ENCODE measurements at regions not wholly inside any gene's neighbourhood (a gene's known extent, or its start where the extent isn't known, plus 50 kb on each side); places are given as distances from the start of the nearest gene placed in this dataset.

DNA sequence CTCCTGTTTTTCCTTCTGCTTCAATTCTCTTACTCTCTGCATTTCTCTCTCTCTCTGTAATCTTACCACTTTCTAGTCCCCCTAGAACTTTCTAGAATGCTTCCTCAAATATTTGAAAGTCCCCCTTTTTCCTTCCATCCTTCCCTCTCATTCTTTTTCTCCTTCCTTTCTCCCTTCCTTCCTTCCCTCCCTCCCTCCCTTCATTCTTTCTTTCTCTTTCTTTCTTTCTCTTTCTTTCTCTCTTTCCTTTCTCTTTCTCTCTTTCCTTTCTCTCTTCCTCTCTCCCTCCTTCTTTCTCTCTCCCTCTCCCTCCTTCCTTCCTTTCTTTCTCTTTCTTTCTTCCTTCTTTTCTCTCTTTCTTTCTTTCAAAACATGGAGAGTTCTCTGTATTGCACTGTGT lies 201.4 kb upstream of the IGF1 start:
- POLR2A ChIA-PET, result no interaction called here
- no peaks in the 10 kb centered on the region for H3K79me2 ChIP-seq (ENCODE audit: control insufficient read depth, insufficient read depth, low read length)
- no peak overlapping the region for H2AFZ ChIP-seq (ENCODE audit: low read depth, low read length)
- intact Hi-C loops (cut with micrococcal nuclease), result no loop called here
- CTCF ChIA-PET, result no interaction called here
- no peak overlapping the region for H3K4me2 ChIP-seq (ENCODE audit: insufficient read depth, low read length)
- BruUV-seq (replicated peaks), result no TSS peak
- H3K36me3 ChIP-seq (ENCODE audit: control insufficient read depth in 2 of 2, extremely low read depth in 1 of 2, insufficient read depth in 2 of 2, low read length in 2 of 2), result no peaks in the 10 kb centered on the region
- H3K9ac ChIP-seq (replicated peaks; ENCODE audit: extremely low read depth, insufficient read depth, low read length), result no peak overlapping the region
- no peaks in the 10 kb centered on the region for H3K9me1 ChIP-seq (replicated peaks; ENCODE audit: control insufficient read depth, extremely low read depth, insufficient read depth, low read length)
- no peak for TF ChIP-seq POLR2A (IDR thresholded peaks at IDR 0.05; ENCODE audit: low read depth, low read length)
- no peak for TF ChIP-seq GATA2 (IDR thresholded peaks at IDR 0.05; ENCODE audit: insufficient read depth, insufficient read length, low read depth, low read length)
- TF ChIP-seq, protein P1, sequence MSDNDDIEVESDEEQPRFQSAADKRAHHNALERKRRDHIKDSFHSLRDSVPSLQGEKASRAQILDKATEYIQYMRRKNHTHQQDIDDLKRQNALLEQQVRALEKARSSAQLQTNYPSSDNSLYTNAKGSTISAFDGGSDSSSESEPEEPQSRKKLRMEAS (IDR thresholded peaks at IDR 0.05; ENCODE audit: insufficient read depth, insufficient read length), result no peak
- no peak for TF ChIP-seq JUN (IDR thresholded peaks at IDR 0.05; ENCODE audit: borderline replicate concordance, insufficient read depth, insufficient read length, low read depth)
- no peak for TF ChIP-seq FOS (IDR thresholded peaks at IDR 0.05; ENCODE audit: borderline replicate concordance, insufficient read depth, low read length)
- TF ChIP-seq MYC (IDR thresholded peaks at IDR 0.05; ENCODE audit: low read depth, low read length), result no peak
- TF ChIP-seq, protein P2, sequence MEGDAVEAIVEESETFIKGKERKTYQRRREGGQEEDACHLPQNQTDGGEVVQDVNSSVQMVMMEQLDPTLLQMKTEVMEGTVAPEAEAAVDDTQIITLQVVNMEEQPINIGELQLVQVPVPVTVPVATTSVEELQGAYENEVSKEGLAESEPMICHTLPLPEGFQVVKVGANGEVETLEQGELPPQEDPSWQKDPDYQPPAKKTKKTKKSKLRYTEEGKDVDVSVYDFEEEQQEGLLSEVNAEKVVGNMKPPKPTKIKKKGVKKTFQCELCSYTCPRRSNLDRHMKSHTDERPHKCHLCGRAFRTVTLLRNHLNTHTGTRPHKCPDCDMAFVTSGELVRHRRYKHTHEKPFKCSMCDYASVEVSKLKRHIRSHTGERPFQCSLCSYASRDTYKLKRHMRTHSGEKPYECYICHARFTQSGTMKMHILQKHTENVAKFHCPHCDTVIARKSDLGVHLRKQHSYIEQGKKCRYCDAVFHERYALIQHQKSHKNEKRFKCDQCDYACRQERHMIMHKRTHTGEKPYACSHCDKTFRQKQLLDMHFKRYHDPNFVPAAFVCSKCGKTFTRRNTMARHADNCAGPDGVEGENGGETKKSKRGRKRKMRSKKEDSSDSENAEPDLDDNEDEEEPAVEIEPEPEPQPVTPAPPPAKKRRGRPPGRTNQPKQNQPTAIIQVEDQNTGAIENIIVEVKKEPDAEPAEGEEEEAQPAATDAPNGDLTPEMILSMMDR (IDR thresholded peaks at IDR 0.05; ENCODE audit: extremely low read depth in 1 of 2, insufficient read depth in 1 of 2, low read depth in 1 of 2, low read length in 2 of 2), result no peak
- TF ChIP-seq EZH2 (IDR thresholded peaks at IDR 0.05; ENCODE audit: borderline replicate concordance, low read depth, low read length, severe bottlenecking), result no peak
- TF ChIP-seq POLR2AphosphoS5 (IDR thresholded peaks at IDR 0.05; ENCODE audit: insufficient read depth, low read depth, low read length), result no peak
- DNase-seq (ENCODE audit: low read depth, low spot score), result no peak
- no peaks in the 10 kb centered on the region for H3K27me3 ChIP-seq (ENCODE audit: control insufficient read depth in 2 of 2, insufficient read depth in 2 of 2, low read length in 2 of 2)
- no peaks in the 10 kb centered on the region for H3K9me3 ChIP-seq (replicated peaks; ENCODE audit: control insufficient read depth, insufficient read depth, low read length)
- H3K27ac ChIP-seq (ENCODE audit: insufficient read depth, low read depth, low read length), result no peak overlapping the region
- no peak for FAIRE-seq
- no peaks in the 10 kb centered on the region for H4K20me1 ChIP-seq (replicated peaks; ENCODE audit: control insufficient read depth, extremely low read depth, insufficient read depth, low read length)
- H3K4me1 ChIP-seq (ENCODE audit: control insufficient read depth, extremely low read depth, insufficient read depth, low read length), result no peaks in the 10 kb centered on the region
- dilution Hi-C loops (cut with MboI; ENCODE audit: extremely low pct_ligation_motif_present, low sequenced_read_pairs), result no loop called here
- no peak overlapping the region for H3K4me3 ChIP-seq (replicated peaks in 1 of 3; ENCODE audit: insufficient read depth in 1 of 3, low read depth in 1 of 3, low read length in 3 of 3)

Measured in endothelial cell of umbilical vein (primary cell).